GM12878 (cell line): ENCODE measurements at regions not wholly inside any gene's neighbourhood (a gene's known extent, or its start where the extent isn't known, plus 50 kb on each side); places are given as distances from the start of the nearest gene placed in this dataset. TPM values are rescaled to one million over a fixed set of nuclear protein-coding genes. Genes with fewer than 3 reads are reported as not detected.

ENCODE experiments used
- small RNA-seq: library from RNA; depleted of rRNA; stranded (forward); fragments of <200 nt; gene quantifications from one replicate; pipeline ENCODE3, GENCODE V24; 2014

Small RNA genes lying in the stretch of these regions (small RNA-seq; reads per million reads assigned to genes)
- gene AC012669.1 = not detected
